NB4 (cell line): ENCODE measurements at regions not wholly inside any gene's neighbourhood (a gene's known extent, or its start where the extent isn't known, plus 50 kb on each side); places are given as distances from the start of the nearest gene placed in this dataset.

Experiments used
- CTCF ChIP-seq: IDR thresholded peaks from one replicate; pipeline ENCODE4 v1.5.1; 2012; ENCODE audit warnings: low read depth, low read length
- MAX ChIP-seq: IDR thresholded peaks from 2 replicates; pipeline ENCODE4 v1.6.1; 2011; ENCODE audit warnings: low read depth, low read length
- MYC ChIP-seq: IDR thresholded peaks from 2 replicates; pipeline ENCODE4 v1.6.1; 2011; ENCODE audit warnings: low read depth, low read length
- POLR2A ChIP-seq: IDR thresholded peaks from 2 replicates; pipeline ENCODE4 v1.6.1; 2011; ENCODE audit warnings: mild to moderate bottlenecking; ENCODE audit not compliant: insufficient read length; ENCODE audit errors: extremely low read depth

GRCh38 chr6:86780923-86781322 is 156.4 kb upstream of the HTR1E start:
- TF ChIP-seq MAX (no peak), CTCF (no peak), POLR2A (no peak), MYC (no peak)
